Fibroblast of peridontal ligament (primary cell): ENCODE measurements at regions not wholly inside any gene's neighbourhood (a gene's known extent, or its start where the extent isn't known, plus 50 kb on each side); places are given as distances from the start of the nearest gene placed in this dataset.

Source experiments
- DNase-seq: peaks from one replicate; pipeline ENCODE4 v3.0.0-alpha.2; 2010; ENCODE audit errors: extremely low read depth

DNA sequence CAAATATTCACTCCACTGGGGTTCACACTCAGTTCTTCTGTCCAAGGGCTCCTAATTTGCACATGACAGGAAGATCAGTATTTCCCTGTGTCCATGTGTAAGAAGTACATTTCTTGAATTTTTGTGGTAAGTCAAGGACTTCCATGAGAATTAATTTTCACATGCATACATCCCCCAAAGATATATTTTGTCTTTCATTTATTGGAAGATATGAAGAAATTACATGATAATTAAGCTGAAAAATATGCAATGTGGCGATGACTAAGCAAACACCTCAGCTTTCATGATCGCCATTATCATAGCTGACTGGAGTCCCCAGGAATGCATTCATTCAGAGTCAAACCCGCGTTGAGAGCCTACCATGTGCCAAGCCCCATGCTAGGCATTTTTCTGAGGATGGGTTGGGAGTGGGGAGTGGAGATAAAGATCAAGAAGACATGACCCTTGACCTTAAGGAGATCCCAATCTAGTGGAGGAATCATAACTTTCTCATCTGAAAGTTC, 104.6 kb upstream of the F3 start:
- DNase-seq, result peak; percentile 25

DNA sequence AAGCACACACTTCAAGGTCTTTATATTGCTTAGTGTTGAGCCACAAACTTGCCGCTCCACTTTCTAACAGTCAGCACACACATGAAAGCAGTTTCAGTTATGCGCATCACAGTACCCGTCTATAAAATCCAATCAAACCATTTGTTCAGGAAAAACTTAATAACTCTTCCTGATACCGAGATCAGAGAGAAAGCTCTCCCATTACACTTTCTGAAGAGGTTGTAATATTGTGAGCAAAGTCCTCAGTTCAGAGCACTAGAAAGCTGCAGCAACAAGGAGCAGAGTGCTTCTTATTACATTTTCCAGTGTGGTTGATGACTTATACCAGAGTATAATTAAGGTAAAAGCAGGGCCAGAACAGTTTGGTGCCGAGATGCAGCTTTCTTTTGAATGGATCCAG, 102.8 kb upstream of the F3 start:
- no peak for DNase-seq

- no peak for DNase-seq
Measured at GRCh38 chr1:94643819-94644218, 102.3 kb upstream of the F3 start.

DNA sequence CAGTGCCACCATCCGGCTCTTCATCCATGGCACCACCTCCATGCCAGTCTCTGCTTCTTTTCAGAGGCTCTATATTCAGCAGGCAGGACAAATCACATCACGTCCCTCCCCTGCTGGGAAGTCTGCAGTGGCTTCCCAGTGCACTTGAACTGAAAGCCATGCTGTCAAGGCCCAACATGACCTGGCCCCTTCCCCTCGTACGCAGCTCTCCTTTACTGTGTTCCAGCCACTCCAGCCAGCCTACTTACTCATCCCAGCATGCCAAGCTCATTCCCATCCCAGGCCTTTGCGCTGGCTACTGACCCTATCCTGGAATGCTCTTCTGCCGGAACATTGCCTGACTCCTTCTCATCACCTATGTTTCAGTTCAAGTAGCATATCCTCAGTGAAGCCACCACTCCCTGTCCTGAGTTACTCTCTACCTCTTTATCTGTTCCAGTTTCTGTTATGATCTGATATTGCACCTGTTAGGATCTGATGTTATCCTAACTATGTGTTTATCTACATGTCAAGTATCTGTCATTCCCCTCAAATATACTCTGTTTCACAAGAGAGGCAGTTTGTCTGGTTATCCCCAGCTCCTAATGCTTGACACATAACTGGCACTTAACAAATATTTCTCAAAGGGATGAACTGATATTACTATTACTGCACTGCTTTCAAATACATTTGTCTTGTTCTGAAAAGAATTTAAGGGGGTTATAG, 101.2 kb upstream of the F3 start:
- no peak for DNase-seq

DNA sequence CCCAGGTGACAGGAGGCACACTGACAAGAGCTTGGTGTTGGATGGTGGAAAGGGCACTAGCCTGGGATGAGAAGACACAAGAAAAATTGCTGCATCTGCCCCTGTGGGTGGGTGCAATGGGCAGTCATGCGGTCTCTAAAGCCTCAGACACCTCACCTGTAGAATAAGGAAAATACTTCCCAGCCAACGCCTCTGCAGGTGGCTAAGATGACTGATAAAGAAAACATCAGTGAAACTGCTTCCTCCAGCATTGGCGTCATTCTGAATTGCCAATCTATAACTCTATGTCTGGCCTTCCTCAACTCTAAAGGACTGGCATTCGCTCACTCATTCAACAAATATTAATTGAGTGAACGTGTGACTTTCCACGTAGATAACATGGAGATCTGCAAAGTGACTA, 100.4 kb upstream of the F3 start:
- DNase-seq, result no peak

- DNase-seq, result no peak
Measured at GRCh38 chr1:94640125-94640524, 98.6 kb upstream of the F3 start.

- DNase-seq, result no peak
Measured at GRCh38 chr1:94637121-94637520, 95.6 kb upstream of the F3 start.

GRCh38 chr1:94636624-94637023, 95.1 kb upstream of the F3 start:
- DNase-seq, result peak; percentile 40

GRCh38 chr1:94636100-94636499, 94.5 kb upstream of the F3 start:
- no peak for DNase-seq

GRCh38 chr1:94634977-94635416, 93.4 kb upstream of the F3 start:
- DNase-seq, result no peak

DNA sequence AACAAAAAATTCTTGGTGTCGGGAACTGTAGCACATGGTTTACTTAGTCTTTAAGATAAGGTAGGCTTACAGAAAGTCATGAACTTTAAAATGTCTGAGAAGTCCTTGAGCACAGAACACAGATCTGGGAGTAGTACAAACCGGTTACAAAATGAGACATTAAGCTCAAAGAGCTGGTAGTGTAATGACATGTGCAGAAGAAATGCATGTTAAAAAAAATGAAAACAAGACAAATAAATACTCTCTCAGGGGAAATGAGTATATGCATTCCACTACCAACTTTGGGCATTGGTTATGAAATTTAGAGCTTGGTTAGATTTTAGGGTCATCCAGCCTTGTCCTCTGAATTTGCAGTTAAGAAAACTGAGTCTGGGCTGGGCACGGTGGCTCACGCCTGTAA, 91.5 kb upstream of the F3 start:
- peak; percentile 68 for DNase-seq

DNA sequence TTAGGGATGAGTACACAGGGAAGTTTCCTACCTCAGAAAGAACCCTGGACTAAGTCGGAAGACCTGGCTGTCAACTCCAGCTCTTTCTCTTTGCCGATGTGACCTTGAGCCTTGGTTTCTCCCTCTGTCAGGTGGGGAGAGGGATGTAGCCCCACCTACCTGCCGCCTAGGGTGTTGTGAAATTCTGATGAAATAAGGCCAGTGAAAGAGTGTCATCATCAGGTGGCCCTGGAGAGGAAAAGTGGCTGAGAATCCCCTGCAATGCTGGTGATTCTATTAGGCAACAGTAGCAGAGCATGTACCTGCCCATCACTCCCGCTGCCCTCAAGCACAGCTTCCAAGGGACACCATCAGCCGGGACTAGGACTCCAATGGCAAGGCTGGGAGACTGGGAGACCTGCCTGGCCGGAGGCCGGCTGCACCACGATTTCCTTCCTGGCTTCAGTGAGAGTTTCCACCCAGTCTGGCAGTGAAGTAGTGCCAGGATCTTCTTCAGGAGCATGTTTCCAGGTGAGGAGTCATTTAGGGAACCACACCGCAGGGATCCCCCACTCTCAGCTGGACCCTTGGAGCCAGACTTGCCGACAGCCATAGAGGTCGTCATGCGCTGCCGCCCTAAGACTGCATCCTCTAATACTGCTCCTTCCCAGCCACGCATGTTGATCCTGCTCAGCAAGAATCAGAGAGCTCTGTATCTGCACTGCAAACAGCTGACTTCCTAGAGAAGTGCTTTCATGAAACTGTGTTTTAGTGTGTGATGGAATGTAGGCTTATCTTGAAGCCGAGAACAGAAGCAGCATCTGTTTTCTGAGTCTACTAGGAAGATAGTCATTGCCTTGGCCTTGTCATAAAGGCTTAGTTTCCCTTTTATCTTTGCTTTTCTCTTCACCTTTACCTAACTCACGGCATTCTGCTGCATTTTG, 88.0 kb upstream of the F3 start:
- no peak for DNase-seq

GRCh38 chr1:94628499-94628843, 86.9 kb upstream of the F3 start:
- no peak for DNase-seq

DNA sequence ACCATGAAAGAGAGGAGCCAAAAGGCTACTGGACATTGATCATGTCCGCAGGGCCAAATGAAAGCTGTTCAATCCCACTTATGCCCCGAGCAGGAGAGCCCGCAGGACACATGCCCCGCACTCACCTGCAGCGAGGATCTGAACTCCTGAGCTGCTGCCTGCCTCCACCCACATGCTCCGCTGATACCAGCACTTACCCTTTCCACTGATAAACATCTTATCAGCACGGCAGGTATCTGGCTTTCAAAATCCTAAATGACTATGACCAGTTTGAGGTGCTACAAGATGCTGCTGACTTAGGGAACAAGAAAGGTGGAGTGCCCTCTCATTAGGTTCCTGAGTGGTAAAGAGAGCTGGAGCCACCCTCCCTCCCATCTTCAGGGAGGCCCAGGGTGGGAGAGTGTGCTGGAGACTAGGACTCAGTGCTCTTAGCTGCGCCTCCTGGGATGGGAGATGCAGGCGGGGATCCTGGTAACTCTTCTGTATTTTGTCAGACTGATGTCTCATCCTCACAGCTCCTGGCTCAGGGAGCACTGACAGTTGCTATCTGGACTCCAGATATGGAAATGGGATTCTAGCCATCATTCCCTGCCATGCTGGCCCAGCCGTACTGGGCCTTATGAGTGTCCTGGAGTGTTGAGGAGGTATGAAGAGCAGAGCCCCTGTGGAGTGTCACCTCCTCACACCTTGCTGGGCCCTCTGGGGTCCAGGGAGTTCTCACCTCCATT, 86.4 kb upstream of the F3 start:
- no peak for DNase-seq

DNA sequence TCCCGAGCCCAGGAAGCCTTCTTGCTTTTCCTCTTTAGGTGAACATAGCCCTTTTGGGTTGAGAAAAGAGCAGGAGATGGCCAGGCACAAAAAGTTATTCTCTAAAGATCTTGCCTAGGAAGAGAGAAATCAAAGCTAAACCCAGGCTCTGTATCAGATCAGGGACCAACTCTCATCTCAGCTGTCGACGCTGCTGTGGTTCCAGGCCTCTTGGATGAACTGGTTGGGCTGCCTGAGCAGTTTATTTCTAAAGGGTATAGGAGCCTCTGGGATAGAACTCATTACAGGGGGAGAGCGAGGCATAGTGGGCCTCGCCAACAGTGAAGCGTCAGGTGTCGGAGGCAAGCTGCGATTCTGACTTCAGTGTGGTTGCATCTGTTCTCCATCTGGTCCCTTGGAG, 82.6 kb upstream of the F3 start:
- no peak for DNase-seq

DNA sequence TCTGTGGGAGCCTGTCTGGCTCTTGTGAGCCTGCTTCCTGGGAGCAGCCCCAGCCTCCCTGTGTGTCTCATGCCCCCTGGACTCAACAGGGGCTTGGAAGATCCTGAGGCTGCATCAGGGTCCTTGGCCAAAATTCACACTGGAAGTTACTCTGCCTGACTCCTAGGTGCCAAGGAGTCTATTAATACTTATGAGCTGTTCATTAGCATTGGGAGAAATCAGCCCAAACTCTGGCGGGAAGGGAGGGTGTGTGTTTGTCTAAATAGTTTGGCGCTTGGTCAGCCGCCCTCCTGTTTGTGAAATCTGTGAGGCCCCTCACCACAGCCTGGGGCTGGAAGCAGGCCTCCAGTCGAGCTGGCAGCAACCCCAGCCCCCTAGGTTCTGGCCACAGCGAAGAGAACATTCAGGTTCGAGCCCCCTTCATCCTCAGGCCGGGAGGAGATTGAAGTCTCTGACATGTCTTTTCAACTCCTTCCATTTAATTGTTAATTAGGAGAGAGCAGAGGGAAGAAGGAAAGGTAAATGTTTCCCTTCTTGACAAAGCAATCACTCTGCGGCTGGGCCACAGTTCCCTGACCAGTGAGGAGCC, 82.1 kb upstream of the F3 start:
- no peak for DNase-seq

GRCh38 chr1:94622757-94623156, 81.2 kb upstream of the F3 start:
- DNase-seq, result no peak

DNA sequence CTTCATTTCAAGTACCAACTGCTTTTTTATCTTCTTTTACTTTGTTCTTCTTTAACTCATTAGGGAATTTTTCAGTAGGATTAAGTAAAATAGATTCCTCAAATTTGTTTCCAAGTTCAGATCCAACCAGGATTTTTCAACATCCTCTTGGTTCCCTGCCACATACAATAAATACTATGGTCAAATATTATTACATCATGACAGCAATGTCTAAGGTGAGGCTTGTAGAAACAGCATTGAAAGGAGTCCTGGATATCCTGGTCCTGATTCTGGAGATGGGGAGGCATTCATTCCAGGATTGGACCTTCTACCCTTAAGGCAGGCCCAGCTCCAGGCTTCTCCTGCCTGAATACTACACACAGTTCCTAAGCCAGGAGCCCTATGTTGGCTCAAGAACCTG, 80.2 kb upstream of the F3 start:
- no peak for DNase-seq

- no peak for DNase-seq
Measured at GRCh38 chr1:94621395-94621794, 79.8 kb upstream of the F3 start.

GRCh38 chr1:94620345-94621031, 78.9 kb upstream of the F3 start:
- no peak for DNase-seq

- no peak for DNase-seq
Measured at GRCh38 chr1:94619731-94620130, 78.2 kb upstream of the F3 start.
